ENCODE measurements at regions not wholly inside any gene's neighbourhood (a gene's known extent, or its start where the extent isn't known, plus 50 kb on each side); places are given as distances from the start of the nearest gene placed in this dataset.
"Not testable (repeated sequence)": the region's sequence is repeated elsewhere in the genome, so short reads cannot be mapped to it uniquely, and the experiment has no call there.

DNA sequence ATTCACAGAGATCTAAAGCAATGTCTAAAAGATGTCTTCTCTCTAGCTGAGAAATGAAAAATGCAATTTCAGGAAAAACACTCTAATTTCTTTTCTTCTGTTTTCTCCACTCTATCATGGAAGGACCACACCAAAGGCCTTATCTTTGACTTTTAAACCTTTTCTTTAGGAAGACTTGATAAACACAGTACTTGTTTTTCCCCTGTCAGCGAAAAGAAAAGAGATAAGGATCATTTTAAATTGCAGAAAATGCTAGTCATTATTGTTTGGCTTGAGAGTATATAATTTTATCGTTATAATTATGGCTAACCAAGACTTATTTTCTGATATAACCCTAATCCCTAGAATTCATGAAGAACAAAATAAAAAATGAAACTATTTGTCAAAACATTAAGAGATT, 462.4 kb upstream of the API5 start:
- H3K9me3 ChIP-seq (ENCODE audit: control insufficient read depth, insufficient read depth, low read length), result no peaks in the 10 kb centered on the region
- Mint-ChIP-seq H3K4me3 (no peak overlapping the region), H3K4me1 (no peaks in the 10 kb centered on the region), H3K36me3 (no peaks in the 10 kb centered on the region), H3K27ac (no peak overlapping the region), H3K9me3 (peaks cover 7 to 20% of the 10 kb centered on the region in 2 donors), H3K27me3 (ENCODE audit: low read depth in 2 of 2) (no peaks in the 10 kb centered on the region)
- TF ChIP-seq, protein P1, sequence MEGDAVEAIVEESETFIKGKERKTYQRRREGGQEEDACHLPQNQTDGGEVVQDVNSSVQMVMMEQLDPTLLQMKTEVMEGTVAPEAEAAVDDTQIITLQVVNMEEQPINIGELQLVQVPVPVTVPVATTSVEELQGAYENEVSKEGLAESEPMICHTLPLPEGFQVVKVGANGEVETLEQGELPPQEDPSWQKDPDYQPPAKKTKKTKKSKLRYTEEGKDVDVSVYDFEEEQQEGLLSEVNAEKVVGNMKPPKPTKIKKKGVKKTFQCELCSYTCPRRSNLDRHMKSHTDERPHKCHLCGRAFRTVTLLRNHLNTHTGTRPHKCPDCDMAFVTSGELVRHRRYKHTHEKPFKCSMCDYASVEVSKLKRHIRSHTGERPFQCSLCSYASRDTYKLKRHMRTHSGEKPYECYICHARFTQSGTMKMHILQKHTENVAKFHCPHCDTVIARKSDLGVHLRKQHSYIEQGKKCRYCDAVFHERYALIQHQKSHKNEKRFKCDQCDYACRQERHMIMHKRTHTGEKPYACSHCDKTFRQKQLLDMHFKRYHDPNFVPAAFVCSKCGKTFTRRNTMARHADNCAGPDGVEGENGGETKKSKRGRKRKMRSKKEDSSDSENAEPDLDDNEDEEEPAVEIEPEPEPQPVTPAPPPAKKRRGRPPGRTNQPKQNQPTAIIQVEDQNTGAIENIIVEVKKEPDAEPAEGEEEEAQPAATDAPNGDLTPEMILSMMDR (IDR thresholded peaks at IDR 0.05), result no peak
- no CpG with 5 or more reads among the region's 2 CpGs for WGBS (ENCODE audit: insufficient coverage)
- no peak overlapping the region for H3K27ac ChIP-seq (ENCODE audit: low read length)
- no peak for DNase-seq
- no peak for ATAC-seq
- H3K27me3 ChIP-seq (ENCODE audit: control insufficient read depth, insufficient read depth, low read length), result no peaks in the 10 kb centered on the region
- no peaks in the 10 kb centered on the region for H3K4me1 ChIP-seq (ENCODE audit: control insufficient read depth, insufficient read depth, low read length)
- no peaks in the 10 kb centered on the region for H3K36me3 ChIP-seq (ENCODE audit: control insufficient read depth, insufficient read depth, low read length)
- H3K4me3 ChIP-seq (ENCODE audit: low read length), result no peak overlapping the region
- intact Hi-C loops (cut with micrococcal nuclease), result no loop called here

DNA sequence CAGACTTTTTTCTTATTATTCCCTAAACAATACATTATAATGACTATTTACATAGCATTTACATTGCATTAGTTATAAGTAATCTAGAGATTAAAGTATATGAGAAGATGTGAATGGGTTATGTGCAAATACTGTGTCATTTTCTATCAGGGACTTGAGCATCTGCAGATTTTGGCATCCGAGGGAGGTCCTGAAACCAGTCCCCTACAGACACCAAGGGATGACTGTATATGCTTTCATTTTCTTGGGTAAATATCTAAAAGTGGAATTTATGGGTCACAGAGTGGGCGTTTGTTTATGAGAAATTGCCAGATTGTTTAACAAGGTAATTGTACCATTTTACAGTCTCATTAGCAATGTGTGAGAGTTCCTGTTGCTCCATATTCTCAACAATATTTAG, 454.5 kb upstream of the API5 start:
- Mint-ChIP-seq H3K27me3 (ENCODE audit: low read depth in 2 of 2) (no peaks in the 10 kb centered on the region), H3K9me3 (peaks cover 10 to 13% of the 10 kb centered on the region in 2 donors), H3K27ac (no peak overlapping the region), H3K4me1 (no peaks in the 10 kb centered on the region), H3K4me3 (no peak overlapping the region), H3K36me3 (no peaks in the 10 kb centered on the region)
- Histone ChIP-seq H3K4me3 (ENCODE audit: low read length) (no peak overlapping the region), H3K9me3 (ENCODE audit: control insufficient read depth, insufficient read depth, low read length) (no peaks in the 10 kb centered on the region), H3K36me3 (ENCODE audit: control insufficient read depth, insufficient read depth, low read length) (no peaks in the 10 kb centered on the region), H3K4me1 (ENCODE audit: control insufficient read depth, insufficient read depth, low read length) (no peaks in the 10 kb centered on the region), H3K27ac (ENCODE audit: low read length) (no peak overlapping the region), H3K27me3 (ENCODE audit: control insufficient read depth, insufficient read depth, low read length) (no peaks in the 10 kb centered on the region)
- TF ChIP-seq, protein P1 (IDR thresholded peaks at IDR 0.05), result no peak
- ATAC-seq (no peak), DNase-seq (no peak)
- intact Hi-C loops (cut with micrococcal nuclease), result no loop called here
- 50% methylated on average over 2 of the region's 2 CpGs for WGBS (ENCODE audit: insufficient coverage)

DNA sequence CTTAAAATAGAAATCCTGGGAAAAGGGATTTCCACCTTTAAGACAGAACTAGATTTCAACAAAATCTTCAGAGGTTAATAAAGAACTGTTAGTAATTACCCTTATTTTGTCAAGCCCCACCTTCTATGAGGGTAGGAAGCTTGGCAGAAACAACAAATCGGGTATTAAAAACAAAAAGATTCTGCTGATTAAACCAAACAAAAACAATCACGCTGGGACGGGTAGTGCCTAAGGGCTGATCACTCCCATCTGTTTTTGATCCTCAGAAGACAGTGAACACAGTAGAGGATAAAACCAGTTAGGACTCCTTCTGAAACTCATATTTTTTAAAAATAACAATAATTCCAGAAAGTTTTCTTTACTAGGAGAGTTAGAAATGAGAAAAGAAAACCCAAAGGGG, 441.3 kb upstream of the API5 start:
- Mint-ChIP-seq H3K9me3 (peaks cover 14 to 16% of the 10 kb centered on the region in 2 donors), H3K4me3 (no peak overlapping the region), H3K27me3 (ENCODE audit: low read depth in 2 of 2) (no peaks in the 10 kb centered on the region), H3K36me3 (peaks cover 7% of the 10 kb centered on the region), H3K27ac (no peak overlapping the region), H3K4me1 (no peaks in the 10 kb centered on the region)
- TF ChIP-seq, protein P1 (IDR thresholded peaks at IDR 0.05), result no peak
- DNase-seq, result no peak
- intact Hi-C loops (cut with micrococcal nuclease), result no loop called here
- Histone ChIP-seq H3K4me3 (ENCODE audit: low read length) (no peak overlapping the region), H3K9me3 (ENCODE audit: control insufficient read depth, insufficient read depth, low read length) (no peaks in the 10 kb centered on the region), H3K27me3 (ENCODE audit: control insufficient read depth, insufficient read depth, low read length) (no peaks in the 10 kb centered on the region), H3K4me1 (ENCODE audit: control insufficient read depth, insufficient read depth, low read length) (no peaks in the 10 kb centered on the region), H3K27ac (ENCODE audit: low read length) (no peak overlapping the region), H3K36me3 (ENCODE audit: control insufficient read depth, insufficient read depth, low read length) (no peaks in the 10 kb centered on the region)
- 90% methylated on average over 3 of the region's 3 CpGs for WGBS (ENCODE audit: insufficient coverage)
- no peak for ATAC-seq

DNA sequence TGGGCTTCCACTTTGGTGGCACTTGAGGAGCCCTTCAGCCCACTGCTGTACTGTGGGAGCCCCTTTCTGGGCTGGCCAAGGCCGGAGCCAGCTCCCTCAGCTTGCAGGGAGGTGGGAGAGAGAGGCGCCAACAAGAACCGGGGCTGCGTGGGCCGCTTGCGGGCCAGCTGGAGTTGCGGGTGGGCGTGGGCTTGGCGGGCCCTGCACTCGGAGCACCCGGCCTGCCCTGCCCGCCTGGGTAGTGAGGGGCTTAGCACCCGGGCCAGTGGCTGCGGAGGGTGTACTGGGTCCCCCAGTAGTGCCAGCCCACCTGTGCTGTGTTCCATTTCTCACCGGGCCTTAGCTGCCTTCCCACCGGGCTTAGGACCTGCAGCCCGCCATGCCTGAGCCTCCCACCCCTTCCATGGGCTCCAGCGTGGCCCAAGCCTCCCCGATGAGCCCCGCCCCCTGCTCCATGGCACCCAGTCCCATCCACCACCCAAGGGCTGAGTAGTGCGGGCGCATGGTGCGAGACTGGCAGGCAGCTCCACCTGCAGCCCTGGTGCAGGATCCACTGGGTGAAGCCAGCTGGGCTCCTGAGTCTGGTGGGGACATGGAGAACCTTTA, 437.9 kb upstream of the API5 start:
- H3K27me3 ChIP-seq (ENCODE audit: control insufficient read depth, insufficient read depth, low read length); H3K36me3 ChIP-seq (ENCODE audit: control insufficient read depth, insufficient read depth, low read length); H3K36me3 Mint-ChIP-seq; H3K27me3 Mint-ChIP-seq (ENCODE audit: low read depth in 2 of 2); H3K27ac ChIP-seq (ENCODE audit: low read length); H3K9me3 ChIP-seq (ENCODE audit: control insufficient read depth, insufficient read depth, low read length); intact Hi-C loops (cut with micrococcal nuclease); H3K27ac Mint-ChIP-seq; ATAC-seq; H3K4me1 Mint-ChIP-seq; H3K4me1 ChIP-seq (ENCODE audit: control insufficient read depth, insufficient read depth, low read length); H3K4me3 ChIP-seq (ENCODE audit: low read length); H3K4me3 Mint-ChIP-seq; DNase-seq: not testable (repeated sequence)
- peaks cover 6 to 10% of the 10 kb centered on the region in 2 donors for H3K9me3 Mint-ChIP-seq
- 90% methylated on average over 23 of the region's 23 CpGs for WGBS (ENCODE audit: insufficient coverage)

DNA sequence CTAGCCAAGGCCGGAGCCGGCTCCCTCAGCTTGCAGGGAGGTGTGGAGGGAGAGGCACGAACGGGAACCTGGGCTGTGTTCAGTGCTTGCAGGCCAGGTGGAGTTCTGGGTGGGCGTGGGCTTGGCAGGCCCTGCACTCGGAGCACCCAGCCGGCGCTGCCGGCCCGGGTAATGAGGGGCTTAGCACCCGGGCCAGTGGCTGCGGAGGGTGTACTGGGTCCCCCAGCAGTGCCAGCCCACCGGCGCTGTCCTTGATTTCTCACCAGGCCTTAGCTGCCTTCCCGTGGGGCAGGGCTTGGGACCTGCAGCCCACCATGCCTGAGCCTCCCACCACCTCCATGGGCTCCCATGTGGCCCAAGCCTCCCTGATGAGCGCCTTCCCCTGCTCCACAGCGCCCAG, 430.5 kb upstream of the API5 start:
- H3K36me3 Mint-ChIP-seq; H3K4me1 Mint-ChIP-seq; H3K4me1 ChIP-seq (ENCODE audit: control insufficient read depth, insufficient read depth, low read length); H3K36me3 ChIP-seq (ENCODE audit: control insufficient read depth, insufficient read depth, low read length); H3K9me3 Mint-ChIP-seq; H3K27me3 ChIP-seq (ENCODE audit: control insufficient read depth, insufficient read depth, low read length); H3K4me3 ChIP-seq (ENCODE audit: low read length); DNase-seq; H3K27ac Mint-ChIP-seq; H3K4me3 Mint-ChIP-seq; ATAC-seq; H3K27me3 Mint-ChIP-seq (ENCODE audit: low read depth in 2 of 2); intact Hi-C loops (cut with micrococcal nuclease); H3K27ac ChIP-seq (ENCODE audit: low read length): not testable (repeated sequence)
- 96% methylated on average over 17 of the region's 17 CpGs for WGBS (ENCODE audit: insufficient coverage)
- peaks cover 13% of the 10 kb centered on the region for H3K9me3 ChIP-seq (ENCODE audit: control insufficient read depth, insufficient read depth, low read length)

All from natural killer cell (primary cell).